ENCODE measurements at regions not wholly inside any gene's neighbourhood (a gene's known extent, or its start where the extent isn't known, plus 50 kb on each side); places are given as distances from the start of the nearest gene placed in this dataset.

DNA sequence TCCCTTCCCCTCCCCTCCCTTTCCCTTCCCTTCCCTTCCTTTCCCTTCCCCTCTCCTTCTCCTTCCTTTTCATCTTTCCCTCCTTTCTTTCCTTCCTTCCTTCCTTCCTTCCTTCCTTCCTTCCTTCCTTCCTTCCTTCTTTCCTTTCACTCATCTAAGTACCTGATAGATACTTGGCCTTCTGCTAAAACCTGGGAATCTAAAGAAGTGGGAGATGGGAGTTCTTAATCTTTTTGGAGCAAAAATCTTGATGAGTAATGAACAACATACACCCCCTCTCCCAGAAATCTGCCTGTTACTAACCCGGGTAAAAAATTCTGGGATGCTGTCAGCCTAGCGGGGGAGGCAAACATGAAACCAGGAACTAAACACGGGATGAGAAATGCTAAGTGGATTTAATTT is 100.7 kb downstream of the VEGFA start:
- CTCF ChIA-PET: no interaction called here
- Histone ChIP-seq H3K79me2 (ENCODE audit: control insufficient read depth, insufficient read depth, low read length) (no peaks in the 10 kb centered on the region), H3K4me3 (replicated peaks in 1 of 3; ENCODE audit: insufficient read depth in 1 of 3, low read depth in 1 of 3, low read length in 3 of 3) (no peak overlapping the region), H3K9me1 (replicated peaks; ENCODE audit: control insufficient read depth, extremely low read depth, insufficient read depth, low read length) (no peaks in the 10 kb centered on the region), H3K36me3 (ENCODE audit: control insufficient read depth in 2 of 2, extremely low read depth in 1 of 2, insufficient read depth in 2 of 2, low read length in 2 of 2) (no peaks in the 10 kb centered on the region), H3K9me3 (replicated peaks; ENCODE audit: control insufficient read depth, insufficient read depth, low read length) (no peaks in the 10 kb centered on the region), H3K9ac (replicated peaks; ENCODE audit: extremely low read depth, insufficient read depth, low read length) (no peak overlapping the region), H3K27ac (ENCODE audit: insufficient read depth, low read depth, low read length) (no peak overlapping the region), H3K27me3 (ENCODE audit: control insufficient read depth in 2 of 2, insufficient read depth in 2 of 2, low read length in 2 of 2) (peaks cover 6 to 15% of the 10 kb centered on the region in 2 experiments), H4K20me1 (replicated peaks; ENCODE audit: control insufficient read depth, extremely low read depth, insufficient read depth, low read length) (no peaks in the 10 kb centered on the region), H2AFZ (ENCODE audit: low read depth, low read length) (no peak overlapping the region), H3K4me2 (ENCODE audit: insufficient read depth, low read length) (no peak overlapping the region), H3K4me1 (ENCODE audit: control insufficient read depth, extremely low read depth, insufficient read depth, low read length) (no peaks in the 10 kb centered on the region)
- POLR2A ChIA-PET: no interaction called here
- intact Hi-C loops (cut with micrococcal nuclease) (no loop called here), dilution Hi-C loops (cut with MboI; ENCODE audit: extremely low pct_ligation_motif_present, low sequenced_read_pairs) (no loop called here)
- TF ChIP-seq, protein P1, sequence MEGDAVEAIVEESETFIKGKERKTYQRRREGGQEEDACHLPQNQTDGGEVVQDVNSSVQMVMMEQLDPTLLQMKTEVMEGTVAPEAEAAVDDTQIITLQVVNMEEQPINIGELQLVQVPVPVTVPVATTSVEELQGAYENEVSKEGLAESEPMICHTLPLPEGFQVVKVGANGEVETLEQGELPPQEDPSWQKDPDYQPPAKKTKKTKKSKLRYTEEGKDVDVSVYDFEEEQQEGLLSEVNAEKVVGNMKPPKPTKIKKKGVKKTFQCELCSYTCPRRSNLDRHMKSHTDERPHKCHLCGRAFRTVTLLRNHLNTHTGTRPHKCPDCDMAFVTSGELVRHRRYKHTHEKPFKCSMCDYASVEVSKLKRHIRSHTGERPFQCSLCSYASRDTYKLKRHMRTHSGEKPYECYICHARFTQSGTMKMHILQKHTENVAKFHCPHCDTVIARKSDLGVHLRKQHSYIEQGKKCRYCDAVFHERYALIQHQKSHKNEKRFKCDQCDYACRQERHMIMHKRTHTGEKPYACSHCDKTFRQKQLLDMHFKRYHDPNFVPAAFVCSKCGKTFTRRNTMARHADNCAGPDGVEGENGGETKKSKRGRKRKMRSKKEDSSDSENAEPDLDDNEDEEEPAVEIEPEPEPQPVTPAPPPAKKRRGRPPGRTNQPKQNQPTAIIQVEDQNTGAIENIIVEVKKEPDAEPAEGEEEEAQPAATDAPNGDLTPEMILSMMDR (IDR thresholded peaks at IDR 0.05; ENCODE audit: extremely low read depth in 1 of 2, insufficient read depth in 1 of 2, low read depth in 1 of 2, low read length in 2 of 2): no peak
- TF ChIP-seq, protein P2, sequence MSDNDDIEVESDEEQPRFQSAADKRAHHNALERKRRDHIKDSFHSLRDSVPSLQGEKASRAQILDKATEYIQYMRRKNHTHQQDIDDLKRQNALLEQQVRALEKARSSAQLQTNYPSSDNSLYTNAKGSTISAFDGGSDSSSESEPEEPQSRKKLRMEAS (IDR thresholded peaks at IDR 0.05; ENCODE audit: insufficient read depth, insufficient read length): no peak
- TF ChIP-seq EZH2 (IDR thresholded peaks at IDR 0.05; ENCODE audit: borderline replicate concordance, low read depth, low read length, severe bottlenecking): no peak
- TF ChIP-seq POLR2AphosphoS5 (IDR thresholded peaks at IDR 0.05; ENCODE audit: insufficient read depth, low read depth, low read length): no peak
- TF ChIP-seq GATA2 (IDR thresholded peaks at IDR 0.05; ENCODE audit: insufficient read depth, insufficient read length, low read depth, low read length): no peak
- TF ChIP-seq MYC (IDR thresholded peaks at IDR 0.05; ENCODE audit: low read depth, low read length): no peak
- no peak for TF ChIP-seq POLR2A (IDR thresholded peaks at IDR 0.05; ENCODE audit: low read depth, low read length)
- TF ChIP-seq JUN (IDR thresholded peaks at IDR 0.05; ENCODE audit: borderline replicate concordance, insufficient read depth, insufficient read length, low read depth): no peak
- no peak for TF ChIP-seq FOS (IDR thresholded peaks at IDR 0.05; ENCODE audit: borderline replicate concordance, insufficient read depth, low read length)
- no TSS peak for BruUV-seq (replicated peaks)
- no peak for DNase-seq (ENCODE audit: low read depth, low spot score)
- no peak for FAIRE-seq

Data from endothelial cell of umbilical vein (primary cell).